Esophagus muscularis mucosa (tissue), 4 donors: ENCODE measurements at regions not wholly inside any gene's neighbourhood (a gene's known extent, or its start where the extent isn't known, plus 50 kb on each side); places are given as distances from the start of the nearest gene placed in this dataset.

Source experiments
- DNase-seq: peaks from one replicate; pipeline ENCODE4 v3.0.0-alpha.2; 2017; ENCODE audit errors: extremely low spot score
- H3K27ac ChIP-seq, 4 donors: fragments of 200-600 bp; sonication (generic); replicated peaks in 1 of 4; 1 replicate in 3 of 4; 2 replicates in 1 of 4; pipeline ENCODE4 v1.5.1; 2016 to 2019; ENCODE audit warnings: mild to moderate bottlenecking in 1 of 4
- H3K27me3 ChIP-seq, 4 donors: fragments of 200-600 bp; sonication (generic); one replicate each; pipeline versions ENCODE4 v1.5.1 to v1.6.0; 2016 to 2019
- H3K36me3 ChIP-seq, 4 donors: fragments of 200-600 bp; sonication (generic); one replicate each; pipeline ENCODE4 v1.5.1; 2016 to 2019
- H3K4me1 ChIP-seq, 4 donors: fragments of 200-600 bp; sonication (generic); one replicate each; pipeline ENCODE4 v1.5.1; 2016 to 2019
- H3K4me3 ChIP-seq, 4 donors: fragments of 200-600 bp; sonication (generic); 1 replicate in 2 of 4; 2 replicates in 2 of 4; pipeline ENCODE4 v1.5.1; 2016 to 2019; ENCODE audit warnings: mild to moderate bottlenecking in 4 of 4, moderate library complexity in 1 of 4
- H3K9me3 ChIP-seq, 4 donors: fragments of 200-600 bp; sonication (generic); 1 replicate in 3 of 4; 2 replicates in 1 of 4; pipeline ENCODE4 v1.5.1; 2016 to 2019
- EP300 ChIP-seq: sonication (generic); formaldehyde crosslinking; IDR thresholded peaks from one replicate; pipeline ENCODE4 v1.6.1; 2017; ENCODE audit warnings: antibody characterized with exemption
- POLR2A ChIP-seq: fragments of 450-650 bp; IDR thresholded peaks from one replicate; pipeline ENCODE4 v1.6.1; 2017; ENCODE audit warnings: antibody characterized with exemption, moderate library complexity, mild to moderate bottlenecking, low read depth
- POLR2AphosphoS5 ChIP-seq, 2 donors: sonication (generic); formaldehyde crosslinking; IDR thresholded peaks; one replicate each; pipeline ENCODE4 v1.6.1; 2017; ENCODE audit warnings: antibody characterized with exemption in 2 of 2
- WGBS: methylation state at CpG from one replicate; pipeline ENCODE4 v1.1.5; 2018; 5-methylcytosine and 5-hydroxymethylcytosine counted together
- intact Hi-C: fragments of 100-400 bp; cut with DNase I; formaldehyde crosslinking; loops from one replicate; pipeline ENCODE4 v1.15.1; 2023
- TF ChIP-seq, protein P1 (sequence below), 3 experiments: fragments of 200-600 bp in 2 of 3; fragments of 450-650 bp in 1 of 3; sonication (generic) in 2 of 3; IDR thresholded peaks; one replicate each; pipeline ENCODE4 v1.5.1; 2017 to 2019; ENCODE audit warnings: antibody characterized with exemption in 3 of 3, mild to moderate bottlenecking in 2 of 3, moderate library complexity in 1 of 3

DNA sequence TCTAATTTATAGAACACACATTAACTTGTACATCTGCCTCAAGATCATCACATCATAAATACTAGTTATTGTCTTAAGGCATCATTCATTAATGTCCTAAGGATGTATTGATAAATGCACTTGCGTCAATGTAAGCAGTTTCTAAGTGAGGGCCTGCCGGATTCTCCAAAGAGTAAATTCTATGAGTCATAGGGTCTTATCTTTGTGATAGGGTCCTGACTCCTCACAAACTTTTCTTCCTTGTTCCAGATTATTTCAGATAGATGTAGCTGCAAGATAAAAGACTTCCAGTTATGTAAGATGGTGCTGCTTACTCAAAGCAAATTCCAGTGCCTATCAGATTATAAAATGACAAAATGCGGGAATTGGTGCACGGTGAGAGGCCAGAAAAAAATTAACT is 315.0 kb upstream of the SLC39A10 start:
- TF ChIP-seq EP300 (no peak), POLR2A (no peak), POLR2AphosphoS5 (IDR thresholded peaks at IDR 0.05) (no peak)
- TF ChIP-seq, protein P1, sequence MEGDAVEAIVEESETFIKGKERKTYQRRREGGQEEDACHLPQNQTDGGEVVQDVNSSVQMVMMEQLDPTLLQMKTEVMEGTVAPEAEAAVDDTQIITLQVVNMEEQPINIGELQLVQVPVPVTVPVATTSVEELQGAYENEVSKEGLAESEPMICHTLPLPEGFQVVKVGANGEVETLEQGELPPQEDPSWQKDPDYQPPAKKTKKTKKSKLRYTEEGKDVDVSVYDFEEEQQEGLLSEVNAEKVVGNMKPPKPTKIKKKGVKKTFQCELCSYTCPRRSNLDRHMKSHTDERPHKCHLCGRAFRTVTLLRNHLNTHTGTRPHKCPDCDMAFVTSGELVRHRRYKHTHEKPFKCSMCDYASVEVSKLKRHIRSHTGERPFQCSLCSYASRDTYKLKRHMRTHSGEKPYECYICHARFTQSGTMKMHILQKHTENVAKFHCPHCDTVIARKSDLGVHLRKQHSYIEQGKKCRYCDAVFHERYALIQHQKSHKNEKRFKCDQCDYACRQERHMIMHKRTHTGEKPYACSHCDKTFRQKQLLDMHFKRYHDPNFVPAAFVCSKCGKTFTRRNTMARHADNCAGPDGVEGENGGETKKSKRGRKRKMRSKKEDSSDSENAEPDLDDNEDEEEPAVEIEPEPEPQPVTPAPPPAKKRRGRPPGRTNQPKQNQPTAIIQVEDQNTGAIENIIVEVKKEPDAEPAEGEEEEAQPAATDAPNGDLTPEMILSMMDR (IDR thresholded peaks at IDR 0.05) = no peak
- H3K4me1 ChIP-seq = no peaks in the 10 kb centered on the region
- no peak overlapping the region for H3K4me3 ChIP-seq
- H3K27me3 ChIP-seq = no peaks in the 10 kb centered on the region
- no peak overlapping the region for H3K27ac ChIP-seq
- DNase-seq = no peak
- H3K36me3 ChIP-seq = no peaks in the 10 kb centered on the region
- 90% methylated on average over 4 of the region's 4 CpGs for WGBS
- no peaks in the 10 kb centered on the region for H3K9me3 ChIP-seq
- intact Hi-C loops = no loop called here

DNA sequence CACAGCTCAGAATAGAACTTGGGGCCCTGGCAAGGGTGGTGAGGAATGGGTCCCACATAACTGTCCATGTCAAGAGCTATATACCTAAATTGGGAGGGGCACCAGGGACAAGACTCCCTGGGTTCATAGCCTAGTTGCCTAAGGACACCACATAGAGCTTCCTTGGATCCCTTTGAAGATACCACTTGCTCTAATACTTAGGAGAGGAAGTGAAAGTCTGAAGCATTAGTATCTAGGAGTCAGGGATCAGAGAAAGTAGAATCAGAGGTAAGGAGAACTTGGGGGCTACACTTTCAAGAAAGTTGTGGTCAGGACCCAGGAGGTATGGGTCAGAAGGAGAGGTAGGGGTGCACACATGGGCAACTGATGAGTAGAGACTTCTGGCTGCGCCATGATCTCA is 318.2 kb upstream of the SLC39A10 start:
- WGBS = 100% methylated on average over 1 of the region's 1 CpG
- intact Hi-C loops = no loop called here
- DNase-seq = no peak
- Histone ChIP-seq H3K4me1 (no peaks in the 10 kb centered on the region), H3K4me3 (no peak overlapping the region), H3K36me3 (no peaks in the 10 kb centered on the region), H3K27ac (no peak overlapping the region), H3K27me3 (no peaks in the 10 kb centered on the region), H3K9me3 (no peaks in the 10 kb centered on the region)
- TF ChIP-seq, protein P1 (IDR thresholded peaks at IDR 0.05) = no peak
- TF ChIP-seq POLR2AphosphoS5 (IDR thresholded peaks at IDR 0.05) (no peak), EP300 (no peak), POLR2A (no peak)

DNA sequence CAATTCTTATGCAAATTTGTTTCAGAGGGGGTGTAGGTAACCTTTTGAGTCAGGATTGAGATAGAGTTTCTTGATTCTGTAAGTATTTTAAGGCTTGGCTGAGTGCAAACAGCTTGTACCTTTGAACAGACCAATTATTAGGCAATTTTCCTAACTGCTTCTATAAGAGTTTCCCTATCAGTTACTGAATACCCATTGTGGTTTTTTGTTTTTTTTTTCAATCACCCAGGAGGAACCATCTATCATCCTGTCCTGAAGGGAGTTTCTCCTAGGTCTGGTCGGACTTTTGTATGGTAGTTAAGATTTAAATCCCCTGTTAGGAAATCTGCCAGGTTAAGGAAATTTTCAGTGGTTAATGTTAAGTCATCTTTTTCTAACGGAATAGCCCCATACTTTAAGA is 319.4 kb upstream of the SLC39A10 start:
- TF ChIP-seq EP300 = no peak
- Histone ChIP-seq H3K27me3 (no peaks in the 10 kb centered on the region), H3K4me3 (no peak overlapping the region), H3K9me3 (no peaks in the 10 kb centered on the region), H3K36me3 (no peaks in the 10 kb centered on the region), H3K4me1 (no peaks in the 10 kb centered on the region), H3K27ac (no peak overlapping the region)
- WGBS = 61% methylated on average over 2 of the region's 2 CpGs
- no peak for DNase-seq
- intact Hi-C loops = no loop called here

DNA sequence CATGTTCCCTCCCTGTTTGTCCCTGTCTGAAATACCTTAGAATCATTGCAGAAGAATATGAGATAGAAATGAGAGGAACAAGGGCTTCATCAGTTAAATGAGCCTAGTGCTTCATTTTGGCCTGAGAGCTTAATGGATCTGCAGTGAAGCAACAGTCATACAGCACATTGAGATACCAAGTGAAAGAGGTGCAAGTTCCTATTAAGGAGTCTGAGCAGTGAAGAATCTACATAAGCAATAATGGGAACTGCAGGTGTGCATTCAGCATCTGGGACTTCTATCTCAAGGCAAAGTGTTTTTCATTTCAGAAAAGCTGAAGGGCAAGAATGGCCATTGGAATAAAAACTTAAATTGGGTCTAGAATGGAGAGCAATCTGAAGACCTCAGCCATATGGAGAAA is 323.2 kb upstream of the SLC39A10 start:
- Histone ChIP-seq H3K27me3 (no peaks in the 10 kb centered on the region), H3K4me3 (no peak overlapping the region), H3K27ac (no peak overlapping the region), H3K4me1 (no peaks in the 10 kb centered on the region), H3K9me3 (no peaks in the 10 kb centered on the region), H3K36me3 (no peaks in the 10 kb centered on the region)
- no peak for DNase-seq
- intact Hi-C loops = no loop called here
- TF ChIP-seq POLR2A (no peak), POLR2AphosphoS5 (IDR thresholded peaks at IDR 0.05) (no peak), EP300 (no peak)
- TF ChIP-seq, protein P1 (IDR thresholded peaks at IDR 0.05) = no peak

DNA sequence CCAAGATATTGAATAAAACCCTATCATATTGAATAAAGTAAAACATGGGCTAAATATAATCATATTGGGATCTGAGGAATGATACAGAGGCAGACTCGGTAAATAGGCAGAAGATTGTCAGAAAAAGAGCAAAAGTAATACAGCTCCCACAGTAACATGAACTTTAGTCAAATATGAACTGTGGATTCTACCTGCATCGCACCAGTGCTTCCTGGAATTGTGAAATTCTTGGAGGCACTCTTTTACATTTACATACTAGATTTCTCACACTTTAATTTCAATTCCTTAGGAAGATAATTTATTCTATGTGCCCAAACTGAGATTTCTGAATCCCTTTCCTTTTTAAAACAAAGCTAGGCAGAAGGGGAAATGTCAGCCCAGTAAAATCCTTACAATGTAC is 325.1 kb upstream of the SLC39A10 start:
- no peaks in the 10 kb centered on the region for H3K4me1 ChIP-seq
- intact Hi-C loops = no loop called here
- H3K27me3 ChIP-seq = no peaks in the 10 kb centered on the region
- TF ChIP-seq, protein P1 (IDR thresholded peaks at IDR 0.05) = no peak
- no peak for TF ChIP-seq EP300
- TF ChIP-seq POLR2A = no peak
- TF ChIP-seq POLR2AphosphoS5 (IDR thresholded peaks at IDR 0.05) = no peak
- whole genome bisulfite sequencing = 87% methylated on average over 2 of the region's 2 CpGs
- H3K27ac ChIP-seq = no peak overlapping the region
- no peak for DNase-seq
- H3K36me3 ChIP-seq = no peaks in the 10 kb centered on the region
- H3K9me3 ChIP-seq = no peaks in the 10 kb centered on the region
- no peak overlapping the region for H3K4me3 ChIP-seq
